Stimulated activated CD4-positive, alpha-beta T cell treated with anti-CD3 and anti-CD28 coated beads, Interleukin-12 subunit alpha, Interleukin-12 subunit beta, amount 100 ng/mL, for 24 hours (primary cell): ENCODE measurements at regions not wholly inside any gene's neighbourhood (a gene's known extent, or its start where the extent isn't known, plus 50 kb on each side); places are given as distances from the start of the nearest gene placed in this dataset.
"Not testable (repeated sequence)": the region's sequence is repeated elsewhere in the genome, so short reads cannot be mapped to it uniquely, and the experiment has no call there.

Experiments used
- DNase-seq, 2 experiments: peaks; one replicate each; pipeline ENCODE4 v3.0.0-alpha.2; 2020; ENCODE audit warnings: low read depth in 2 of 2

GRCh38 chr2:87512864-87513530 is 234.9 kb upstream of the PLGLB2 start:
- DNase-seq, result not testable (repeated sequence)

- not testable (repeated sequence) for DNase-seq
These were observed 233.9 kb upstream of the PLGLB2 start for GRCh38 chr2:87514034-87514433.

- not testable (repeated sequence) for DNase-seq
These were observed 233.4 kb upstream of the PLGLB2 start for GRCh38 chr2:87514515-87514914.

GRCh38 chr2:87515226-87515625 is 232.7 kb upstream of the PLGLB2 start:
- not testable (repeated sequence) for DNase-seq

GRCh38 chr2:87515875-87516274 is 232.0 kb upstream of the PLGLB2 start:
- DNase-seq, result not testable (repeated sequence)

- not testable (repeated sequence) for DNase-seq
These were observed 231.4 kb upstream of the PLGLB2 start for GRCh38 chr2:87516369-87516967.

GRCh38 chr2:87517438-87517837 is 230.4 kb upstream of the PLGLB2 start:
- not testable (repeated sequence) for DNase-seq

GRCh38 chr2:87518066-87518465 is 229.8 kb upstream of the PLGLB2 start:
- DNase-seq, result not testable (repeated sequence)

GRCh38 chr2:87518547-87518946 is 229.3 kb upstream of the PLGLB2 start:
- DNase-seq, result not testable (repeated sequence)

GRCh38 chr2:87519158-87520011 is 228.5 kb upstream of the PLGLB2 start:
- DNase-seq, result not testable (repeated sequence)

- DNase-seq, result peak; percentile 47 to 48
These were observed 226.8 kb upstream of the PLGLB2 start for GRCh38 chr2:87521057-87521456.

GRCh38 chr2:87521489-87521888 is 226.4 kb upstream of the PLGLB2 start:
- not testable (repeated sequence) for DNase-seq

- DNase-seq, result not testable (repeated sequence)
These were observed 223.2 kb upstream of the PLGLB2 start for GRCh38 chr2:87524619-87525188.

GRCh38 chr2:87525497-87525991 is 222.3 kb upstream of the PLGLB2 start:
- not testable (repeated sequence) for DNase-seq

GRCh38 chr2:87526258-87526657 is 221.6 kb upstream of the PLGLB2 start:
- not testable (repeated sequence) for DNase-seq

GRCh38 chr2:87531968-87532715 is 215.7 kb upstream of the PLGLB2 start:
- not testable (repeated sequence) for DNase-seq

GRCh38 chr2:87533390-87534272 is 214.3 kb upstream of the PLGLB2 start:
- DNase-seq, result not testable (repeated sequence)

GRCh38 chr2:87534273-87534889 is 213.5 kb upstream of the PLGLB2 start:
- not testable (repeated sequence) for DNase-seq

- DNase-seq, result not testable (repeated sequence)
These were observed 211.5 kb upstream of the PLGLB2 start for GRCh38 chr2:87536427-87536826.

GRCh38 chr2:87537251-87537671 is 210.6 kb upstream of the PLGLB2 start:
- not testable (repeated sequence) for DNase-seq
